Fibroblast of the conjunctiva (primary cell): ENCODE measurements at regions not wholly inside any gene's neighbourhood (a gene's known extent, or its start where the extent isn't known, plus 50 kb on each side); places are given as distances from the start of the nearest gene placed in this dataset.
"Not testable (repeated sequence)": the region's sequence is repeated elsewhere in the genome, so short reads cannot be mapped to it uniquely, and the experiment has no call there.

ENCODE experiments used
- DNase-seq: peaks from one replicate; pipeline ENCODE4 v3.0.0-alpha.2; 2010; ENCODE audit warnings: low read depth

GRCh38 chr10:46095943-46096342 is 49.9 kb upstream of the MSMB start:
- DNase-seq, result not testable (repeated sequence)

GRCh38 chr10:46096446-46096845 is 50.4 kb upstream of the MSMB start:
- no peak for DNase-seq

- DNase-seq, result no peak
These were observed 51.0 kb upstream of the MSMB start for GRCh38 chr10:46096909-46097575.

GRCh38 chr10:46097576-46098317 is 51.7 kb upstream of the MSMB start:
- no peak for DNase-seq

GRCh38 chr10:46098386-46098785 is 52.3 kb upstream of the MSMB start:
- DNase-seq, result no peak

- DNase-seq, result not testable (repeated sequence)
These were observed 52.9 kb upstream of the MSMB start for GRCh38 chr10:46098925-46099324.

- DNase-seq, result no peak
These were observed 58.1 kb upstream of the MSMB start for GRCh38 chr10:46104071-46104585.

- not testable (repeated sequence) for DNase-seq
These were observed 59.3 kb upstream of the MSMB start for GRCh38 chr10:46105416-46105815.

- not testable (repeated sequence) for DNase-seq
These were observed 59.9 kb upstream of the MSMB start for GRCh38 chr10:46105856-46106409.

- DNase-seq, result peak; percentile 13
These were observed 60.6 kb upstream of the MSMB start for GRCh38 chr10:46106410-46107255.

- not testable (repeated sequence) for DNase-seq
These were observed 62.1 kb upstream of the MSMB start for GRCh38 chr10:46108158-46108499.

- not testable (repeated sequence) for DNase-seq
These were observed 108.2 kb upstream of the MSMB start for GRCh38 chr10:46154271-46154670.

GRCh38 chr10:46154683-46155082 is 108.6 kb upstream of the MSMB start:
- DNase-seq, result not testable (repeated sequence)

- not testable (repeated sequence) for DNase-seq
These were observed 110.8 kb upstream of the MSMB start for GRCh38 chr10:46156866-46157265.

- no peak for DNase-seq
These were observed 117.1 kb upstream of the ANTXRL start for GRCh38 chr10:46169736-46170135.

GRCh38 chr10:46170789-46171188 is 116.0 kb upstream of the ANTXRL start:
- DNase-seq, result no peak

- no peak for DNase-seq
These were observed 115.1 kb upstream of the ANTXRL start for GRCh38 chr10:46171661-46172060.

GRCh38 chr10:46175296-46175695 is 111.5 kb upstream of the ANTXRL start:
- no peak for DNase-seq

GRCh38 chr10:46175831-46176230 is 111.0 kb upstream of the ANTXRL start:
- DNase-seq, result no peak

GRCh38 chr10:46187431-46187830 is 99.4 kb upstream of the ANTXRL start:
- not testable (repeated sequence) for DNase-seq

- no peak for DNase-seq
These were observed 89.7 kb upstream of the ANTXRL start for GRCh38 chr10:46197050-46197449.

- DNase-seq, result no peak
These were observed 88.3 kb upstream of the ANTXRL start for GRCh38 chr10:46198516-46198915.
